ENCODE measurements at regions not wholly inside any gene's neighbourhood (a gene's known extent, or its start where the extent isn't known, plus 50 kb on each side); places are given as distances from the start of the nearest gene placed in this dataset.
"Not testable (repeated sequence)": the region's sequence is repeated elsewhere in the genome, so short reads cannot be mapped to it uniquely, and the experiment has no call there.

DNA sequence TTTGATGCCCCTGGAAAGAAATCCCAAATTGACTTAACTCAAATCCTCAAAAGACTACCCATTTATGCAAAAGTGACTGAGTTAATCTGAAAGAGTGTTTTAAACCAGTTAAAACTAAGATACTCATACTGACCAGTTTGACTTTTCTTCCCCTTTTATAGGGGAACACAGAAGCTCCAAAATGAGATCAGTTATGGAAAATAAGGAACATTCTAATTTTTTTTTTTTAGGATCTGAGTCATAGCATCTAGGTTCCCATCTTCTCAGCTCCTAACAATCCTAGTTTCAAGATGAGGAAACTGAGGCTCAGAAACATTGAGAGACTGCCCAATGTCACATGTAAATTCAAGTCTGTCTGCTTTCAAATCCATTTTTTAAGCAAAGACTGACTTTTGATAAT is 231.1 kb upstream of the RUNX1 start:
- Histone ChIP-seq H3K4me1 (peaks cover 0 to 8% (median 0%) of the 10 kb centered on the region in 4 donors), H3K9me3 (peaks cover 0 to 5% (median 0%) of the 10 kb centered on the region in 4 donors), H3K4me3 (no peak overlapping the region), H3K36me3 (no peaks in the 10 kb centered on the region), H3K27ac (no peak overlapping the region), H3K27me3 (no peaks in the 10 kb centered on the region)
- DNase-seq (ENCODE audit: low spot score in 2 of 2): no peak
- TF ChIP-seq EP300 (IDR thresholded peaks at IDR 0.05) (no peak), POLR2A (IDR thresholded peaks at IDR 0.05) (no peak)
- TF ChIP-seq, protein P1, sequence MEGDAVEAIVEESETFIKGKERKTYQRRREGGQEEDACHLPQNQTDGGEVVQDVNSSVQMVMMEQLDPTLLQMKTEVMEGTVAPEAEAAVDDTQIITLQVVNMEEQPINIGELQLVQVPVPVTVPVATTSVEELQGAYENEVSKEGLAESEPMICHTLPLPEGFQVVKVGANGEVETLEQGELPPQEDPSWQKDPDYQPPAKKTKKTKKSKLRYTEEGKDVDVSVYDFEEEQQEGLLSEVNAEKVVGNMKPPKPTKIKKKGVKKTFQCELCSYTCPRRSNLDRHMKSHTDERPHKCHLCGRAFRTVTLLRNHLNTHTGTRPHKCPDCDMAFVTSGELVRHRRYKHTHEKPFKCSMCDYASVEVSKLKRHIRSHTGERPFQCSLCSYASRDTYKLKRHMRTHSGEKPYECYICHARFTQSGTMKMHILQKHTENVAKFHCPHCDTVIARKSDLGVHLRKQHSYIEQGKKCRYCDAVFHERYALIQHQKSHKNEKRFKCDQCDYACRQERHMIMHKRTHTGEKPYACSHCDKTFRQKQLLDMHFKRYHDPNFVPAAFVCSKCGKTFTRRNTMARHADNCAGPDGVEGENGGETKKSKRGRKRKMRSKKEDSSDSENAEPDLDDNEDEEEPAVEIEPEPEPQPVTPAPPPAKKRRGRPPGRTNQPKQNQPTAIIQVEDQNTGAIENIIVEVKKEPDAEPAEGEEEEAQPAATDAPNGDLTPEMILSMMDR (IDR thresholded peaks at IDR 0.05): no peak

DNA sequence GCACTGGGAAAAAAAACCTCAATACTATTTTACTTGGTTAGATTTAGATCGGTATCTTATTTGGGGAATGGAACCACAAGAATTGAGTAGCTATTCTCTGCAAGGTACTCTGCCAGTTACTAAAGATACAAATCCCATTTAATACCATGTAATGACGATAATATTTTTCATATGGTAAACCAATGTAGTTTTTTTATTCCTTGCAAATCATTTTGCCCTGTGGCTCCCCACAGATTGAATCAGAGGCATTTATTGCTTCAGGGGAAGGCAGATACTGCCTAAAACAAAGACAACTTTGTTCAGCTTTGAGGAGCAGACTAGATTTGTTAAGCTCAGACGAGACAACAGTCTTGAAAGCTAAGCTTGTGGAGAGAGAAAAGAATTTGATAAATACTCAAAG is 226.7 kb upstream of the RUNX1 start:
- Histone ChIP-seq H3K27me3 (no peaks in the 10 kb centered on the region), H3K36me3 (no peaks in the 10 kb centered on the region), H3K4me3 (no peak overlapping the region), H3K27ac (no peak overlapping the region), H3K9me3 (peaks cover 0 to 5% (median 0%) of the 10 kb centered on the region in 4 donors), H3K4me1 (no peaks in the 10 kb centered on the region)
- no peak for TF ChIP-seq EP300 (IDR thresholded peaks at IDR 0.05)
- TF ChIP-seq, protein P1 (IDR thresholded peaks at IDR 0.05): no peak
- TF ChIP-seq POLR2A (IDR thresholded peaks at IDR 0.05): no peak
- WGBS, 2 donors: 31 to 46% methylated on average over 3 of the region's 3 CpGs
- DNase-seq (ENCODE audit: low spot score in 2 of 2): no peak

DNA sequence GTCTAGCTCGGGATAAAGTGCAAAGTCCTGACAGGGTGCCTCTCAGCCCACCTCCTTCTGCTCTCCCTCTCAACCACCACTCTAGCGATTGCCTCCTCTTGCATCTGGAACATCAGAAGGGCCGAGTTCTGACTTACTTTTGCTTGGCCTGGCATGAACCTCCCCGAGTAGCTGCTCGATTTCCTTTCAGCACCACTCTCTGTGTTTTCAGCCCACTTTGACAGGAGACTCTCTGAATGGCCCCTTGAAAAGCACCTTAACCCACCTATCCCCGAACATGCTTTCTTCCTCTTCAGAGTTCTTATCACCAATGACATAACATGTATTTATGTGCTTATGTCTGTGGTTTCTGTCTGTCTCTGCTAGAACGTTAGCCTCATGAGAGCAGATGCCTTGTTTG is 225.8 kb upstream of the RUNX1 start:
- no peaks in the 10 kb centered on the region for H3K36me3 ChIP-seq
- DNase-seq (ENCODE audit: low spot score in 2 of 2): no peak
- H3K4me3 ChIP-seq: no peak overlapping the region
- no peaks in the 10 kb centered on the region for H3K27me3 ChIP-seq
- no peaks in the 10 kb centered on the region for H3K4me1 ChIP-seq
- peaks cover 0 to 5% (median 0%) of the 10 kb centered on the region in 4 donors for H3K9me3 ChIP-seq
- 89 to 93% methylated on average over 7 of the region's 7 CpGs for WGBS, 2 donors
- no peak overlapping the region for H3K27ac ChIP-seq
- TF ChIP-seq POLR2A (IDR thresholded peaks at IDR 0.05): no peak
- TF ChIP-seq, protein P1 (IDR thresholded peaks at IDR 0.05): no peak
- TF ChIP-seq EP300 (IDR thresholded peaks at IDR 0.05): no peak

DNA sequence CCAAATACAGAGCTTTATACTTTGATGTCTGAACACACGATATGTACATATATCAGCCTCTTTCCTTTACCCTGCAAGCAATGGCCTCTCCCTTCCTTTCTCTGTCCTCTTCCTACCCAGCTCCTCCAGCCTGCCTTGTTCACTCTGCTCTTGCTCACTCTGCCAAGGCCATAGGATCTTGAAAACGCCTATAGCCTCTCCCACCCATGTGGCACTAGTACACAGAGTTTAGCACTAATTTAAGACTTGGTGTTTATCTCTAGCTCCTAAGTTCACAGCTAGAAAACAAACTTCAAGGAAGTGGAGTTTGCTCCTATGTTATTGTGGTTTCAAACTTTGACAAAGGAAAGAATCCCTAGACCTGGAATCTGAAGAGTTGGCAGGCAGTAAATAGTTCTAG is 225.0 kb upstream of the RUNX1 start:
- H3K4me1 ChIP-seq: no peaks in the 10 kb centered on the region
- no peak for DNase-seq (ENCODE audit: low spot score in 2 of 2)
- WGBS, 2 donors: 87 to 94% methylated on average over 2 of the region's 2 CpGs
- TF ChIP-seq, protein P1 (IDR thresholded peaks at IDR 0.05): no peak
- no peak for TF ChIP-seq POLR2A (IDR thresholded peaks at IDR 0.05)
- TF ChIP-seq EP300 (IDR thresholded peaks at IDR 0.05): no peak
- peaks cover 0 to 3% (median 0%) of the 10 kb centered on the region in 4 donors for H3K9me3 ChIP-seq
- no peaks in the 10 kb centered on the region for H3K27me3 ChIP-seq
- no peak overlapping the region for H3K4me3 ChIP-seq
- H3K36me3 ChIP-seq: no peaks in the 10 kb centered on the region
- H3K27ac ChIP-seq: no peak overlapping the region

DNA sequence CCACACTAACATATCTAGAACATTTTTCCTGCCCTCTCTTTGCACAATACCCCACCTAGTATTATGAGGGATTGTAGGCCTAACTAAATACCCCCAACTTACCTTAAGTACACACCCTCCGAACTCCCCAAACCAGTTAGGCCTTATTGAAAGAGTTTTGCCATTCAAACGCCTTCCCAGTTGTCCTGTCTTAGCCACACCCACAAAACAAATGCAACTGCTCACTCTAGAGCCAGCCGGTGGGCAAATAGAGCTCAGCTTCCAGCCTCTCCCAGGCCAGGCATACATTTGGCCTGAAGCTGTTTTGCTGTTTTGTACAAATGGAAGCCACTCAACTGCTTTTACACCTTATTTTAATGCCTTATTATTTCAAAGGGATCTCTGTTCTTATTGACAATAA is 224.2 kb upstream of the RUNX1 start:
- H3K9me3 ChIP-seq: no peaks in the 10 kb centered on the region
- H3K27me3 ChIP-seq: no peaks in the 10 kb centered on the region
- H3K4me1 ChIP-seq: no peaks in the 10 kb centered on the region
- no peak for DNase-seq (ENCODE audit: low spot score in 2 of 2)
- H3K27ac ChIP-seq: no peak overlapping the region
- no peaks in the 10 kb centered on the region for H3K36me3 ChIP-seq
- TF ChIP-seq POLR2A (IDR thresholded peaks at IDR 0.05) (no peak), EP300 (IDR thresholded peaks at IDR 0.05) (no peak)
- TF ChIP-seq, protein P1 (IDR thresholded peaks at IDR 0.05): no peak
- H3K4me3 ChIP-seq: no peak overlapping the region
- 78 to 80% methylated on average over 3 of the region's 3 CpGs for WGBS, 2 donors

DNA sequence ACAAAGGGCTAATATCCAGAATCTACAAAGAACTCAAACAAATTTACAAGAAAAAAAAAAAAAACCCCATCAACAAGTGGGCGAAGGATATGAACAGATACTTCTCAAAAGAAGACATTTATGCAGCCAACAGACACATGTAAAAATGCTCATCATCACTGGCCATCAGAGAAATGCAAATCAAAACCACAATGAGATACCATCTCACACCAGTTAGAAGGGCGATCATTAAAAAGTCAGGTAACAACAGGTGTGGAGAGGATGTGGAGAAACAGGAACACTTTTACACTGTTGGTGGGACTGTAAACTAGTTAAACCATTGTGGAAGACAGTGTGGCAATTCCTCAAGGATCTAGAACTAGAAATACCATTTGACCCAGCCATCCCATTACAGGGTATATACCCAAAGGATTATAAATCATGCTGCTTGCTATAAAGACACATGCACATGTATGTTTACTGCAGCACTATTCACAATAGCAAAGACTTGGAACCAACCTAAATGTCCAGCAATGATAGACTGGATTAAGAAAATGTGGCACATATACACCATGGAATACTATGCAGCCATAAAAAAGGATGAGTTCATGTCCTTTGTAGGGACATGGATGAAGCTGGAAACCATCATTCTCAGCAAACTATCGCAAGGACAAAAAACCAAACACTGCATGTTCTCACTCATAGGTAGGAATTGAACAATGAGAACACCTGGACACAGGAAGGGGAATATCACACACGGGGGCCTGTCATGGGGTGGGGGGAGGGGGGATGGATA is 222.4 kb upstream of the RUNX1 start:
- H3K27me3 ChIP-seq; H3K9me3 ChIP-seq; H3K4me1 ChIP-seq; H3K4me3 ChIP-seq; DNase-seq (ENCODE audit: low spot score in 2 of 2); H3K36me3 ChIP-seq; H3K27ac ChIP-seq: not testable (repeated sequence)
- WGBS, 2 donors: 96 to 100% methylated on average over 3 to 4 of the region's 4 CpGs

All from tibial nerve (tissue), 4 donors.